CD14-positive monocyte (primary cell): ENCODE measurements at regions not wholly inside any gene's neighbourhood (a gene's known extent, or its start where the extent isn't known, plus 50 kb on each side); places are given as distances from the start of the nearest gene placed in this dataset.

ENCODE experiments used
- DNase-seq, 3 donors: peaks; one replicate each; pipeline ENCODE4 v3.0.0-alpha.2; 2011 to 2022
- H2AFZ ChIP-seq: 2 replicates; pipeline ENCODE4 v1.6.0; 2012; ENCODE audit warnings: mild to moderate bottlenecking, low read depth, low read length, inconsistent platforms; ENCODE audit not compliant: insufficient read depth, poor library complexity, severe bottlenecking
- H3K27ac ChIP-seq, 2 donors: 1 replicate in 1 of 2; 2 replicates in 1 of 2; pipeline ENCODE4 v1.5.1; 2012 to 2013; ENCODE audit warnings: low read length in 2 of 2, control low read depth in 1 of 2, inconsistent platforms in 1 of 2, low read depth in 1 of 2, mild to moderate bottlenecking in 1 of 2
- H3K27me3 ChIP-seq, 2 donors: one replicate each; pipeline versions ENCODE4 v1.6.0 to v1.6.1; 2011 to 2013; ENCODE audit warnings: low read length in 2 of 2; ENCODE audit not compliant: control insufficient read depth in 2 of 2, insufficient read depth in 2 of 2
- H3K36me3 ChIP-seq, 2 donors: replicated peaks in 1 of 2; 1 replicate in 1 of 2; 2 replicates in 1 of 2; pipeline versions ENCODE4 v1.5.1 to v1.6.1; 2012 to 2013; ENCODE audit warnings: low read length in 2 of 2, control low read depth in 1 of 2, inconsistent platforms in 1 of 2, mild to moderate bottlenecking in 1 of 2; ENCODE audit not compliant: insufficient read depth in 2 of 2, control insufficient read depth in 1 of 2
- H3K4me1 ChIP-seq, 2 donors: 1 replicate in 1 of 2; 2 replicates in 1 of 2; pipeline versions ENCODE4 v1.5.1 to v1.6.1; 2012 to 2013; ENCODE audit warnings: low read length in 2 of 2, control low read depth in 1 of 2, inconsistent platforms in 1 of 2, mild to moderate bottlenecking in 1 of 2, moderate library complexity in 1 of 2; ENCODE audit not compliant: insufficient read depth in 2 of 2, control insufficient read depth in 1 of 2
- H3K4me2 ChIP-seq: replicated peaks from 2 replicates; pipeline ENCODE3; 2012; ENCODE audit warnings: low read length, moderate library complexity, mild to moderate bottlenecking; ENCODE audit not compliant: poor library complexity, severe bottlenecking; ENCODE audit errors: extremely low read depth
- H3K4me3 ChIP-seq, 3 experiments: fragments of 200-600 bp in 1 of 3; sonication (generic) in 1 of 3; replicated peaks in 1 of 3; 1 replicate in 2 of 3; 2 replicates in 1 of 3; pipeline ENCODE4 v1.5.1; 2011 to 2013; ENCODE audit warnings: low read length in 3 of 3, mild to moderate bottlenecking in 3 of 3, control low read depth in 2 of 3, low read depth in 2 of 3, inconsistent platforms in 1 of 3, moderate library complexity in 1 of 3
- H3K79me2 ChIP-seq: 2 replicates; pipeline ENCODE4 v1.6.0; 2012; ENCODE audit warnings: mild to moderate bottlenecking, control low read depth, inconsistent platforms, low read length, moderate library complexity; ENCODE audit not compliant: insufficient read depth
- H3K9ac ChIP-seq: 2 replicates; pipeline ENCODE4 v1.6.0; 2017; ENCODE audit warnings: low read length, mild to moderate bottlenecking; ENCODE audit not compliant: insufficient read depth, poor library complexity, severe bottlenecking
- H3K9me3 ChIP-seq, 2 donors: replicated peaks in 1 of 2; 1 replicate in 1 of 2; 2 replicates in 1 of 2; pipeline versions ENCODE4 v1.5.1 to v1.6.1; 2012 to 2013; ENCODE audit warnings: low read length in 2 of 2, control low read depth in 1 of 2; ENCODE audit not compliant: control insufficient read depth in 1 of 2, insufficient read depth in 1 of 2
- H4K20me1 ChIP-seq: 2 replicates; pipeline ENCODE4 v1.6.0; 2012; ENCODE audit warnings: mild to moderate bottlenecking, low read length, control low read depth, moderate library complexity; ENCODE audit not compliant: insufficient read depth
- H3K27ac Mint-ChIP-seq, 7 donors: one replicate each; pipeline ENCODE4 v1.8.0; 2020; ENCODE audit warnings: mild to moderate bottlenecking in 7 of 7, mixed read lengths in 7 of 7, moderate library complexity in 6 of 7, inconsistent platforms in 2 of 7
- H3K27me3 Mint-ChIP-seq, 3 donors: one replicate each; pipeline ENCODE4 v1.8.0; 2021 to 2022; ENCODE audit warnings: low read depth in 3 of 3, mild to moderate bottlenecking in 3 of 3, mixed read lengths in 3 of 3, moderate library complexity in 3 of 3, inconsistent platforms in 1 of 3
- H3K36me3 Mint-ChIP-seq, 2 donors: one replicate each; pipeline ENCODE4 v1.8.0; 2020; ENCODE audit warnings: mixed read lengths in 2 of 2, inconsistent platforms in 1 of 2, mild to moderate bottlenecking in 1 of 2
- H3K4me1 Mint-ChIP-seq: one replicate; pipeline ENCODE4 v1.8.0; 2020; ENCODE audit warnings: mild to moderate bottlenecking, mixed read lengths
- H3K4me3 Mint-ChIP-seq, 2 donors: one replicate each; pipeline ENCODE4 v1.8.0; 2020; ENCODE audit warnings: mild to moderate bottlenecking in 2 of 2, mixed read lengths in 2 of 2, moderate library complexity in 1 of 2
- H3K9me3 Mint-ChIP-seq, 7 donors: one replicate each; pipeline ENCODE4 v1.8.0; 2020 to 2022; ENCODE audit warnings: mixed read lengths in 7 of 7, mild to moderate bottlenecking in 6 of 7, moderate library complexity in 6 of 7, inconsistent platforms in 2 of 7
- CTCF ChIP-seq: fragments of 200-600 bp; IDR thresholded peaks from one replicate; pipeline ENCODE4 v1.8.0; 2022; ENCODE audit warnings: antibody characterized with exemption, mild to moderate bottlenecking
- WGBS: methylation state at CpG from one replicate; pipeline ENCODE4 v1.1.5; 2013; ENCODE audit warnings: missing lambda C conversion rate; ENCODE audit not compliant: insufficient coverage; 5-methylcytosine and 5-hydroxymethylcytosine counted together
- intact Hi-C, 2 donors: fragments of 100-400 bp; cut with micrococcal nuclease; formaldehyde crosslinking; loops; one replicate each; pipeline versions ENCODE4 v1.15.0 to v1.15.1; 2023

GRCh38 chr4:10188400-10189004, 71.9 kb upstream of the WDR1 start:
- H3K9me3 ChIP-seq, result no peaks in the 10 kb centered on the region
- no peak for TF ChIP-seq CTCF
- Mint-ChIP-seq H3K27me3 (peaks cover 0 to 1% (median 0%) of the 10 kb centered on the region in 3 donors), H3K4me1 (peaks cover 30% of the 10 kb centered on the region), H3K9me3 (no peaks in the 10 kb centered on the region), H3K36me3 (no peaks in the 10 kb centered on the region), H3K4me3 (no peak overlapping the region), H3K27ac (no peak overlapping the region)
- no peak overlapping the region for H2AFZ ChIP-seq
- no peak overlapping the region for H3K27ac ChIP-seq
- H3K79me2 ChIP-seq, result no peaks in the 10 kb centered on the region
- no peaks in the 10 kb centered on the region for H3K36me3 ChIP-seq
- no peak overlapping the region for H3K4me2 ChIP-seq
- H3K9ac ChIP-seq, result no peak overlapping the region
- no peaks in the 10 kb centered on the region for H3K27me3 ChIP-seq
- H3K4me3 ChIP-seq, result no peak overlapping the region
- intact Hi-C loops, result no loop called here
- no peaks in the 10 kb centered on the region for H4K20me1 ChIP-seq
- H3K4me1 ChIP-seq, result peaks cover 17 to 20% of the 10 kb centered on the region in 2 donors
- no peak for DNase-seq
- WGBS, result no CpG with 5 or more reads among the region's 2 CpGs

- Histone ChIP-seq H3K4me3 (no peak overlapping the region), H3K27ac (no peak overlapping the region), H3K27me3 (no peaks in the 10 kb centered on the region), H3K4me1 (peaks cover 30 to 32% of the 10 kb centered on the region in 2 donors), H3K9me3 (no peaks in the 10 kb centered on the region), H2AFZ (no peak overlapping the region), H3K79me2 (no peaks in the 10 kb centered on the region), H3K9ac (no peak overlapping the region), H3K4me2 (no peak overlapping the region), H4K20me1 (no peaks in the 10 kb centered on the region), H3K36me3 (no peaks in the 10 kb centered on the region)
- no peaks in the 10 kb centered on the region for H3K9me3 Mint-ChIP-seq
- TF ChIP-seq CTCF, result peak; percentile 18
- H3K27me3 Mint-ChIP-seq, result peaks cover 0 to 1% (median 0%) of the 10 kb centered on the region in 3 donors
- peaks cover 40% of the 10 kb centered on the region for H3K4me1 Mint-ChIP-seq
- DNase-seq, result peak in 1 of 3 donors; percentile 59
- intact Hi-C loops, result no loop called here
- no peaks in the 10 kb centered on the region for H3K36me3 Mint-ChIP-seq
- no peak overlapping the region for H3K27ac Mint-ChIP-seq
- no peak overlapping the region for H3K4me3 Mint-ChIP-seq
- WGBS, result no CpG with 5 or more reads among the region's 3 CpGs
Observed at GRCh38 chr4:10186228-10187214, 69.9 kb upstream of the WDR1 start.
